ENCODE measurements at regions not wholly inside any gene's neighbourhood (a gene's known extent, or its start where the extent isn't known, plus 50 kb on each side); places are given as distances from the start of the nearest gene placed in this dataset.
"Not testable (repeated sequence)": the region's sequence is repeated elsewhere in the genome, so short reads cannot be mapped to it uniquely, and the experiment has no call there.

DNA sequence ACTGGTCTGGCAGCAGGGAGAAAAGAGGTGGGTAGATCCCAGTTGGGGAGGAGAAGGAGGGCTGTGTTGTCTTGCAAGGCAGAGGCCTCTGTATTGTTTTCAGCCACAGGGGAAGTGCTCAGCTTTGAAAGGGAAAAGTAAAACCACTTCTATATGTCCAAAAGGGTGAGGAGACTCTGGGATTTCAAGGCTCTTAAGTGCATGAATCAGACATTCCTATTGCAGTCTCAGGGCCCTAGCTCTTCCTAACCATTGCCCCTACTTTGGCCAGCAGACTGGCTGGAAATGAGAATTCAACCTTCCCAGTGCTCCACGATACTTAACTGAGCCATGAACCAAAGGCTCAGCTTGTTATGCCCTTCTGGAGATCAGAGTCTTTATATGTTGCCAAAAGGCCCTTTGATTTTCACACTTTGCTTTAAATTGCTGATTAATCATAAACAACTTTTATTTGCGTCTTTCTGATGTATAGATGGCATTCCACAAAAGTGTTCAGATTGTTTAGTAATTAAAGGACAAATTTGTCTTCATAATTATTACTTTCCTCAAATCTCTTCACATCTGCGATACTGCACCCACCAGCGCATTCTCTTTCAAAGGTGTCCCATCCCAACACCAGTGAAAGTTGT is 313.8 kb upstream of the MMADHC start:
- ATAC-seq = no peak

DNA sequence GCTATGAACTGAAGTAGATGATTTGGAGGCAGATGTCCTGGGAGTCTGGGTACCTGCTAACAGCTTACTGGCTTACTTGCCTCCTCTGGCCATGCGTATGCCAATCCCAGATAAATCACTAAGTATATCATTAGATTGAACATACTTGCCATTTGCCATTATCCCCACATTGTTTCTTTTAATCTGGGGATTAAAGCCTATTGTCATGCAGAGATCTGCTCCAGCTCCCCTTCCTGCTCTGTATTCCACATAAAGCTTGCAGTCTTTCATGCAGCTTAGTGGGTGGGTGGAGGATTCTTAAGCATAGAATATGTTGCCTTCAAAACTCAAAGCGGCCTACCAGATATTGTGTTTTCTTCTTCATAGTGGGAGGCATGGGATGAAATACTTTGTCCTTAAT is 311.8 kb upstream of the MMADHC start:
- ATAC-seq = no peak

DNA sequence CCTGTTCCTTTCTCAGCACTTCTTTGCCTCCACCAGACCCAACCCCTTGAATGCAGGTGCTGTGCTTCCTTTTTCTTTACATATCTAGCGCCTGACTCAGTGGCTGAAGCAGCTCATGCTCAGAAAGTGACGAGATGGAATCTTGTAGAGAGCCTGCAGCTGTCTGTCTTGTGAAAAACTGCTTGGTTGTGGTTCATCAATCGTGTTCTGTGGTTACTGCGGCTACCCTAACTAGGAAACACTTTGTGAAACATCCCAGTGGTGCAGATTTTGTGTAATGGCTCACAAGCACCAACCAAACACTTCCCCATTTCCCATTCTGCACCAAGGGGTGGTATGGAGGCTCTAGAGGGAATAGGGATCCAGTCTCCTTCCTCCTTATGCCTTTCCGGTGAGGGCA is 307.2 kb upstream of the MMADHC start:
- ATAC-seq = peak; percentile 17

DNA sequence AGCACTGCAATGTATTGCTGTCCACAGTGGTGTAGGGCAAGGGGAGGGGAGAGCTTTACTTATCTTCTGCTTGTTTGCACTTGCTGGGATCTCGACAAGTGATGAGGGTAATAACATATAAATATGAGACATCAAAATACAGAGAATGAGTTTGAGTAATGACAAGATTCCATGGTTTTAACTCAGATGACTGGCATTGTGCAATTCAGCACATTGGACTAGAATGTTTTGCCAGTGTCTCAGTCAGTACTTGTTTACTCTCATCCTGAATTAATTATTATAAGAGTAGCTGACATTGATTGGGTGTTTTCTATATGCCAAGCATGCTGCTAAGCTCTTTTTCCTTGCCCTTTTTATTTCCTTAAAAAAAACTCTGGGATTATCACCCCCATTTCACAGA is 306.7 kb upstream of the MMADHC start:
- ATAC-seq = no peak

DNA sequence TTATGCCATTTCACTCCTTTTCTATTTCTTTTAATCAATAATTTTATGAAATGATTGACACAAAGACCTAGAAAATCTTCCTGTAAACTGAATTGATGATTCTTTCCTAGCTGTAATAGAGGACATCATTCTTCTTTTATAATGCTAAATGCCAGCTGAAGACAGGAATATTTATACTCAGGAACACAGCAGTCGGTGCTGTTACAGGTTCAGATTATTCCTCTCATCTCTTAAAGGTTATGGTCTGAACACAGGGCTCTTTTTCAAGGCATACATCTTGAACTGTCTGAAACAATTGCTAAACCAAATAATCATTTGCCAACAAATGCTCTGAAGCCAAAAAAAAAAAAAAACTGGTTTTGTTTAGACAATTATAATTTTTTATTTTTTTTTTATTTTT is 305.0 kb upstream of the MMADHC start:
- no peak for ATAC-seq

DNA sequence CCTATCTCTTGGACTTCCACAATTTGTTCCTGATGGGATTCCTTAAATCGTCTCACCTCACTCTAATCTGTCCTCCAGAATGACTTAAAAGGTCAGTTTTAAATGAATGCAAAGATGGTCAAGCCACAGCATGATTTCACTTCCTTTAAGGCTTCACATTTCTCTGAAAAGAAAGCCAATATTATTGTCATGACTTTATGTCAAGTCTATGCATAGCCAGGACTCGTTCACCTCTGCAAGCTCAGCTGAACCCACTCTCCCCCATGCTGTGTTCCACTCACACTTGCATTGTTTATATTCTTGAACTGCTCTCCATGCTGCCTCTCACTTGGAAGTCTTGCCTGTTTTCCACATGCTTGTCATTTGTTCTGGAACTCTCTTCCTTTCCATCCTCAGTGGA is 298.4 kb upstream of the MMADHC start:
- no peak for ATAC-seq

DNA sequence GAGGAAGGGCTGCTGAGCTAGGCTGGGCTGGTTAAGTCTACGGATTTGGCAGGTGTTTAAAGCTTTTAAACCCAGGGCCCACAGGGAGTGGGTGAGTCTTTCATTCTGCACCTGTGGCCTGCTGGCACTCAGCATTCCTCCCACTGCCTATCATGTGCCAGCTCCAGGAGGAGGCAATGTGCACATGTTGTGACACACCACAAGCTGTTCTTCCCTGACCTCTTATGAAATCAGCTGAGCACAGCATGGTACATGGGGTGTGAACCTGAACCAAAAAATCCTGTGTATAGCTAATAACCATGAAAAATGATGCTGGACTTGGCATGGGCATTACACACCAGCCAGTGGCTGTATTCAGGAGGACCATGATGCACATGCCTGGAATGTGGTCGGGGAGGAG is 297.9 kb upstream of the MMADHC start:
- ATAC-seq = peak; percentile 97

DNA sequence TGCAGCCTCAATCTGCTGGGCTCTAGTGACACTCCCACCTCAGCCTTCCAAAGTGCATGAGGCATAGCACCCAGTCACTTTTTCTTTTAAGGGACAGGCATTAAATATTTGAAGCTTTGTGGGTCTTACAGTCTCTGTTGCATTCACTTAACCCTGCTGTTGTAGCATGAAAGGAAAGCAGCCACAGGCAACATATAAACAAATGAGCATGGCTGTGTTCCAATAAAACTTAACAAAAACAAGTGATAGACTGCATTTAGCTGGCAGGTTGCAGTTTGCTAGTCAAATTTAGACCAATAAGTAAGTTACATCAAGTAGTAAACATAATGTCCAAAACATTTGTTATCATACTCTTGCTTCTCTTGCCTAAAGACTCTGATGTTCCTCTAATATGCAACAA is 297.3 kb upstream of the MMADHC start:
- no peak for ATAC-seq

DNA sequence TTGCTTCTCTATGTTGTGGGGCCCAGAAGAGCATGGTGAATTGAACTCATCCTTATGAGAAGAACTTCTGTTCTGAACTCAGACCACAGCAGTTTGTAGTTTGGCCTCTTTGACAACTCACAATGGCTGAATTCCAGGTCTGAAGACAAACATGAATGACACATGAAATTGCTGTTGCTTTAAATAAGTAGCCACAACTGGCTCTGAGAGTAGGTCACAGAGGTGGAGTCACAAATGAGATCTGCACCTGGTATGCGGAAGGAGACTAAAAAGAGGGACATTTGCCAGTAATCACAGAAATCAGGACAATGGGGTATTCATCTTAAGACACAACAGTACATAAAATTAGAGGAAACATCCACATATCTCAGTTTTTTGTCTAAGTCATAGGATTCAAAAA is 290.3 kb upstream of the MMADHC start:
- ATAC-seq = peak; percentile 81

DNA sequence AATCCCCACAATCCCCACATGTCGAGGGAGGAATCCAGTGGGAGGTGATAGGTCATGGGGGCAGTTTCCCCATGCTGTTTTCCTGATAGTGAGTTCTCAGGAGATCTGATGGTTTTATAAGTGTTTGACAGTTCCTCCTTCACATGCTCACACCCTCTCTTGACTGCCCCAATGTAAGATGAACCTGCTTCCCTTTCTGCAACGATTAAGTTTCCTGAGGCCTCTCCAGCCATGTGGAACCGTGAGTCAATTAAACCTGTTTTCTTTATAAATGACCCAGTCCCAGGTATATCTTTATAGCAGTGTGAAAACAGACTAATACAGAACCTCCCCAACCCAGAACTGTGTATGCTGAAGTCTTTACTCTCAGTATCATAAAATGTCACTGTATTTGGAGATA is 289.5 kb upstream of the MMADHC start:
- peak; percentile 73 for ATAC-seq

DNA sequence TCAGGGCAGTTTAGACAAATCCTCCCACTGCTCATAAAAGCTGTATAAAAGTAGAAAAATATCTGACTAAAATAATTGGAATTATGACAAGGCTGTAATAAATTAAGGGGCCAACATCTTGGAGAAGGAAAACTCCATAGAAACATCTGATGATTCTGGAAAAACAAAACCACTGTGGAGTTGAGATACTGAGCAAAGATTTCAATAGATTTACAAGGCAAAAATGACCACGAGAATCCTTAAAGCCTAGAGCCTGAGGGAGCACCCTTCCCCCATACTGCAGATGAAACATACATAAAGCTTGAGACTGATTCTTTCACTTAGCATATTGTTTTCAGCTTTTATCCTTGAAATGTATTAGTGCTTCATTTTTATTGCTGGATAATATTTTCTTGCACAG is 286.4 kb upstream of the MMADHC start:
- ATAC-seq = no peak

DNA sequence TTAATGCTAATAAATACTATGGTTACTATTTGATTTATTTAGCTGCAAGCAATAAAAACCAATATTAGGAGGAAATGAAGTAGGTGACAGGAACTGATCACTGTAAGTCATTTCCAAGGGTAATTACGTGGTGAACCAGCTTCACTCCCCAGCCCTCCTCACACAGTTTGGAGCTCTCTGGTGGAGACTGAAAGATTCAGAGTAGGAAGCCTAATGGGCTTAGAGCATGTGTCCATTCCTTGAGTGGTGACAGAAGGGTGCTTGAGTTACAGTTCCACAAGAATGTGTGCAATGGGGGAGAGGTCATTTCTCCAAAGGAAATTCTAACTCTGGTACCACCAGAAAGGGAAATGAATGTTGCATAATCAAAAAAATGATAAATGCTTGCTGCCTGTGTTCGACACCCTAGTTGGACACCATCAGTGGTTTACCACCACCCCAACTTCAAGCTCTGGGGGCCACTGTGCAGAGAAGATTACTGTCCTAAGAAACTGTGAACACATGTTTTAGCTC is 285.1 kb upstream of the MMADHC start:
- no peak for ATAC-seq

DNA sequence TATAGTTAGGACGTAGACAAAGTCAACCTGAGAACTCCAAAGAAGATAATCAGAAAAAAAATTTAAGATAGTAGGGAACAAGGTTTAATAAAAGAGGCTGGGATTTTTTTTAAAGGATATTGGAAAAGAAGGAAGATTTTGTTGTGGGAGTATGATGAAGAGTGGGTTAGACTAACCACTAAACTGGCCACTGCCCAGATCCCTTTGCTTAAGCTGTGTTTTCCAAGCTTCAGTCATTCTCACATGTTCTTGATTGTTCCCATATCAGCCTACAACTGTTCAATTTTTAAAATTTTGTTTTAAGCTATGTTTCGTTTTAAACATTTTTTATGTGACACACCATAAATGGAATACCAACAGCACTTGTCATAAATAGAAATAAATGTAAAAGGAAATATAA is 284.5 kb upstream of the MMADHC start:
- ATAC-seq = no peak

DNA sequence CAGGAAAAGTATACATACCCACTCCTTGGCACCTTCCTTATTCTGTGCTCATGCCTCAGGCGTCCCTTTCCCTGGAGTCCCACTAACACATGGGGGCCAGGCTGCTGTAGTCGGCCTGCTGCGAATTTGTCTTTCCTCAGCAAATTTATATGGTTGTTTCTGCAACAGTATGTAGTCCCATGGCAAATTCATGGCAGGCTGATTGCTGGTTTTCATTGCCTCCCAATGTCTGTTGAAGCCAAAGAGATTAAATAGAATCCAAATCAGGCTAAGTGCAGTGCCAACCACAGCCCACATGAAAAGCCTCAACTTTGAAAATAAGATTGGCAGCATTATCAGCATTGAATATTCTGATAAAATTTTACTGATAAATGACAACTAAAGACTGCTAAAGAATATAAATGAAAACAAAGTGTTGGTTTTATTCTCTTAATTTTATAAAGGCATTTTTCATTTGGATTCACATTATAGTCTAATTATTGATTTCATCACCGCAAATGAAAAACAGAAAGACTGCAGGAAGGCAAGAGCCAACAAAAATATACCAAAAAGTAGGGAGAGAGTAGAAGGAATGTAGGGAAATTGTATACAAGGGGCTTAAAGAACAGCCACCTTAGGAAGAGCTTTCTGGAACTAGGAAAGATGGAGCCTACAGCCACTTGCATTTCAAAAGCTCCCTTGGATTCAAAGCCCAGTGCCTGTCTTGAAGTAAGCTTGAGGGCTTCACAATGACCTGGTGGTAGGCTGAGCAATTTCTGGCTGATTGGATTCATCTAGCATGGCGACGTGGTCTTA is 283.7 kb upstream of the MMADHC start:
- no peak for ATAC-seq

DNA sequence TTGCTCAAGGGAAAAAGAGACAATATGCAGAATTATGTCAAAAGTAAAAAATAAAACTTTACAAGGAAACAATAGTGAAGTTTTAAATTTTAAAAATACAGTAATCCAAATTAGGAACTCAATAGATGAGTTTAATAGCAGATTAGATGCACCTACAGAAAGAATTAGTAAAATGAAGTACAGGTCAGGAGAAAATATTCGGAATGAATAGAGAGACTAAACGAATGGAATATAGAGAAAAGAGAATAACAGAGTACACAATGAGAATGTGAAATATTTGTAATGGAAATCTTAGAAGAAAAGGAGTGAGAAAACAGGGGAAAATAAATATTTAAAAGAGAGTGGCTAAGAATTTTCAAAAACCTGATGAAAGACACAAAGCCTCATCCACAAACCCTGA is 275.7 kb upstream of the MMADHC start:
- ATAC-seq = no peak

DNA sequence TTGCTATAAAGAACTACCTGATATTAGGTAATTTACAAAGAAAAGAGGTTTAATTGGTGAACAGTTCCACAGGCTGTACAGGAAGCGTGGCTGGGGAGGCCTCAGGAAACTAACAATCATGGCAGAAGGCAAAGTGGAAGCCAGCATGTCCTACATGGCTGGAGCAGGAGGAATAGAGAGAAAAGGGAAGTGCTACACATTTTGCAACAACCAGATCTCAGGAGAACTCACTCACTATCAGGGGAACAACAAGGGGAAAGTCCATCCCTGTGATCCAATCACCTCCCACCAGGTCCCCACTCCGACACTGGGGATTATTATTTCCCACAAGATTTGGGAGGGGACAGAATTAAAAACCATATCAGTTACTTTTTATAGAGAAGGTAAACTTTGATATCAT is 273.5 kb upstream of the MMADHC start:
- ATAC-seq = no peak

DNA sequence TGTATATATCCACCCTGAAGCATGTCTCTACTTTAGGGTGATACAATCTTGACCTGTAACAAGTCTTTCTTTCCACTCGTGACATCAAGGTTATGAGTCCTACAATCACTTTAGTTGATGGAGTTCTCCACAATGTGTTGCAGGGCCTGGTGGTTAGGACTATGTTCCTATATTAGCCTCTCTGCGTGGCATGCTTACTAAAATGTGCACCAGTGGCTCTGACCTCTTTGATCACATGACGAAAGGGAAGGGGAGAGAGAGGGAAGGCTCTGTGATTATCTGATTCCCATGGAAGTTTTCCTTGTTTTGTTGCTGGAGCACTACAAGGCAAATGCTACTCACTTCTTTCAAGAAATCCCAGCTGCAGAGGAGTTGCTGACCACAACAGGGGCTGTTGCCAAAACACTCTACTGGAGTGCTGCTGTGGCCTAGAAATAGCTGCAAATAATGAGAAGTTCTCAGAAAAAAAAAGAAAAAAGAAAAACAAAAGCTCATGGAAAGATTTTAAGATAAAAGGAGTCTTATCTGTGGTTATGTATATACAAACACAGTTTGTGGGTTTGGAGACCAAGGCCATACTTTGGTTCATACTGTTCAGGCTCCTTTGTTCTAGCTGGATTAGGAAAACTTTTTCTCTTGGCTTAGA is 272.8 kb upstream of the MMADHC start:
- ATAC-seq = no peak

DNA sequence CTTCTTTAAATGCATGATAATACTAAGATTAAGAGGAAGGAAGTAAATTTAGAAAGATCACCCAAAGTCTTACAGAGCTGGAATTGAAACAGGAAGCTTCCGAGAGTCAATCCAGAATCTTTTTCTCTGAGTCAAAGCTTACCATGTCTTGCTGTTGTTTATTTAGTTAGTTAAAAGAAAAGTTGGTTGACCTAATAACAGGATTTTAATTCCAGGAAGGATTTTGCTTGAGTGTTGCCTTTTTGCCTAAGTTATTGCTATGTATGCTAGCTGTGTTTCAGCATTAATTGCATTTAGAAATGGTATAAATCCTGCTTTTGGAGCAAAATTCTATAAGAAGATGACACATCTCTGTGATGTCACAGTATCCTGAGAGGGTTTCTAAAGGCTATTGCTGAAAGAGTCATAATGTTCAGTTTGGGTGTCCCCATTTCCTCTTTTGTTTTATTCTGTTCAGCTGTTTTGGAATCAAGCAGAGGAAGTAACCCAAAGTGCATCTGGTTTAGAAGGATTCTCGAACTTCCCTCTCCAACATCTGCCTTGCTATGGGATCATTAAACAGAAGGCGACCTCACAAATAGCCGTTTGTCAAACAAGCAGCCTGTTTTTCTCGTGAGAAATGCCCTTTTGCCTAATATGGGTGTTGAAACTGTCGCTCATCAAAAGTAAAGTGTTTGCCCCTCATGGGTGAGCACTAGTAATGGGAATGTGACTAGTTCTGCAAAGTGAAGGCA is 271.5 kb upstream of the MMADHC start:
- ATAC-seq = peak; percentile 26

DNA sequence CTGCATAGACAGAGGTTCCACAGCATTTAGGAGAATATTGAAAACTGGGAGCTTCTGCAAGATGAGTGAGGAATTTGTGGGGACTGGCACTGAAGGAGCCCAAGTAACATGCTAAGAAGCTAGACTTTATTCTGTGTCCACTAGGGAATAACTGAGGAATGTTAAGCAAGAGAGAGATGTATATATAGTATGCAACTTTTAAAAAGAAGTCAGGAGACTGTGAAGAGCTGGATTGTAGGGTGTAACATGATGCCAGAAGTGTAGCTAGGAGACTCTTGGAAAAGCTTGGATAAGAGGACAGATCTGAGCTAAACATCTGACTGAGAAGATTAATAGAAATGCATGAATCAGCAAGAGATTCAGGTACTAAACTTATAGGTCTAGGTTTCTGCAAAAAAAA is 270.6 kb upstream of the MMADHC start:
- no peak for ATAC-seq

DNA sequence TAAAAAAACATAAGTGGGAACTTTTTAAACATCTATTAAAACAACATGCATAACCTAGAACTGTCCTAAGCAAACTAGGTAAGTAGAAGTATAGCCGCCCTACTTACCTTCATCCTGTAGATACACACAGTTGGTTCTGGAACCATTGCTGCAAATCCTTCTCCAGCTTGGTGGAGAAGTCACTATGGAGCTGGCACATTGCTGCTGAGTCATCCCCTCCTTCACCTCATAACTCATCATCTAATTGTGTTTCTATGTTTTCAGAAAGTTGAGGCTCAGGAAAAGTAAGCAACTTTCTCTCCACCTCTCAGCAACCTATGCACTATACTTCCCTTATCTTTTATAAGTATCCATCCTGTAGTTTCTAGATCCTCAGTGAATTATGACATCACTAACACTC is 269.8 kb upstream of the MMADHC start:
- no peak for ATAC-seq

DNA sequence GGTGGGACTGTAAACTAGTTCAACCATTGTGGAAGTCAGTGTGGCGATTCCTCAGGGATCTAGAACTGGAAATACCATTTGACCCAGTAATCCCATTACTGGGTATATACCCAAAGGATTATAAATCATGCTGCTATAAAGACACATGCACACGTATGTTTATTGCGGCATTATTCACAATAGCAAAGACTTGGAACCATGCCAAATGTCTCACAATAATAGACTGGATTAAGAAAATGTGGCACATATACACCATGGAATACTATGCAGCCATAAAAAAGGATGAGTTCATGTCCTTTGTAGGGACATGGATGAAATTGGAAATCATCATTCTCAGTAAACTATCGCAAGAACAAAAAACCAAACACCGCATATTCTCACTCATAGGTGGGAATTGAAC is 268.3 kb upstream of the MMADHC start:
- ATAC-seq = not testable (repeated sequence)

DNA sequence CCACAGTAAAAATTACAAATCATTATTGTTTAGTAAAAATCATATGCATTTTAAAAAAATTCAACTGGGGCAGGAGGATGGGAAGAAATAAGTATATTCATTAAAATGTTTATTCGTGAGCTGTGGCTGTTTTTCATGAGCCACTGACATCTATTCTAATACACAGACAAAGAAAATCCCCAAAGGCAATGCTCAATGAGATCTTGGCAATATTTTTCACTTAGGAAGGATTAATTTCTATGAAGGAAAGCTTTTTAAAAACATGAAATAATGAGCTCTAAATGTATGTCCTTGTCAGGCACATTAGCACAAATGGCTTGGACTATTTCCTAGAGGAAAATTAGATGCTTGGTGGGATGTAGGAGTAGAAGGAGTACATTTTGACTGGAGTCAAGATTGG is 262.0 kb upstream of the MMADHC start:
- no peak for ATAC-seq

DNA sequence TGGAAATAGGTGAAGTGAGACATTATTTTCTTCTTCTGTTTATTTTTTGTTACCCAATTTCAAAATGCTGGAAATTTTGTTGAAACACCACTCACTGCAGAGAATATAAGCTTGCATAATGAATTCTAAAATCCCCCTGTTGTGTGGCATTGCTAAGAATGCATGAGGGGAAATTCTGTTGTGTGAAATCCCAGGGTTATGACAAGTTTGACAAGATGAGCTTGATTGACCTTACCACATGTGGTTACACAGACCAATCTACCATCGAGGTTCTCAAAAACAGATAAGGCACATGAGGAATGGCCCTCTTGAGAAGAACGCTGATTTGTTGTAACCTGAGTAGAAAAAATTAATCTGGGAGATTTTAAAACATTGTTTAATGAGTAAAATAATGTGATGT is 261.6 kb upstream of the MMADHC start:
- no peak for ATAC-seq
